ENCODE measurements at regions not wholly inside any gene's neighbourhood (a gene's known extent, or its start where the extent isn't known, plus 50 kb on each side); places are given as distances from the start of the nearest gene placed in this dataset.

DNA sequence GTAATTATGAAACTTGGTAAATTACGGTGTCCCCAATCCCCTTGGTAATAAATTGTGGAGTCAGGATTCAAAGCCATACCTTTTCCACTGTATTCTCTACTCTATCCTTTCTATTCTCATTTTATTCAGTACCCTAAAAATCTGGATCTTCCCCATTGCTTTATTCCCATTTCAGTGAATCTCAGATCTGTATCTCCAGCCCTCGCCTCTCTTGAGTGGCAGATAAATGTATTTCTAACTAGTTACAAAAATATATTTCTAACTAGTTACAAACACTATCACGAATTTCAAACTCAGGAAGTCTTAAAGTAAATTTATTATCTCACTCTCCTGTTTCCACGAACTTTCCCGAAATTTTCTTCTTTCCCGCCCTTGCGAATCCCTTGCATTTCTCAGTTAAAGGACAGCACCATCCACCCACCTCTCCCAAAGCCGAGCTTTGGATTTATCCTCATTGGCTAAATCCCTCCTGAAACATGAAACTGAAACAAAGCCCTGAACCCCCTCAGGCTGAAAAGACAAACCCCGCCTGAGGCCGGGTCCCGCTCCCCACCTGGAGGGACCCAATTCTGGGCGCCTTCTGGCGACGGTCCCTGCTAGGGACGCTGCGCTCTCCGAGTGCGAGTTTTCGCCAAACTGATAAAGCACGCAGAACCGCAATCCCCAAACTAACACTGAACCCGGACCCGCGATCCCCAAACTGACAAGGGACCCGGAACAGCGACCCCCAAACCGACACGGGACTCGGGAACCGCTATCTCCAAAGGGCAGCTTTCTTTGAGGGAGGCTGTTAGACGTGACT is 164.3 kb upstream of the PABPC3 start:
- TF ChIP-seq, protein P1, sequence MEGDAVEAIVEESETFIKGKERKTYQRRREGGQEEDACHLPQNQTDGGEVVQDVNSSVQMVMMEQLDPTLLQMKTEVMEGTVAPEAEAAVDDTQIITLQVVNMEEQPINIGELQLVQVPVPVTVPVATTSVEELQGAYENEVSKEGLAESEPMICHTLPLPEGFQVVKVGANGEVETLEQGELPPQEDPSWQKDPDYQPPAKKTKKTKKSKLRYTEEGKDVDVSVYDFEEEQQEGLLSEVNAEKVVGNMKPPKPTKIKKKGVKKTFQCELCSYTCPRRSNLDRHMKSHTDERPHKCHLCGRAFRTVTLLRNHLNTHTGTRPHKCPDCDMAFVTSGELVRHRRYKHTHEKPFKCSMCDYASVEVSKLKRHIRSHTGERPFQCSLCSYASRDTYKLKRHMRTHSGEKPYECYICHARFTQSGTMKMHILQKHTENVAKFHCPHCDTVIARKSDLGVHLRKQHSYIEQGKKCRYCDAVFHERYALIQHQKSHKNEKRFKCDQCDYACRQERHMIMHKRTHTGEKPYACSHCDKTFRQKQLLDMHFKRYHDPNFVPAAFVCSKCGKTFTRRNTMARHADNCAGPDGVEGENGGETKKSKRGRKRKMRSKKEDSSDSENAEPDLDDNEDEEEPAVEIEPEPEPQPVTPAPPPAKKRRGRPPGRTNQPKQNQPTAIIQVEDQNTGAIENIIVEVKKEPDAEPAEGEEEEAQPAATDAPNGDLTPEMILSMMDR (IDR thresholded peaks at IDR 0.05) = no peak
- TF ChIP-seq POLR2A (IDR thresholded peaks at IDR 0.05) = no peak

Measured in body of pancreas (tissue), 4 donors.